Inferior parietal cortex (tissue), 1 donor: ENCODE measurements at regions not wholly inside any gene's neighbourhood (a gene's known extent, or its start where the extent isn't known, plus 50 kb on each side); places are given as distances from the start of the nearest gene placed in this dataset.
A peak's percentile ranks its signal among the peaks of the same experiment; 100 is the strongest.

Source experiments
- DNase-seq: peaks from one replicate; pipeline ENCODE4 v3.0.0-alpha.2; 2016; ENCODE audit errors: extremely low spot score

GRCh38 chr14:61893371-61893940 lies 131.2 kb downstream of the SNAPC1 start:
- no peak for DNase-seq

GRCh38 chr14:61894452-61895077 lies 132.3 kb downstream of the SNAPC1 start:
- peak; percentile 82 for DNase-seq

GRCh38 chr14:61897300-61897699 lies 135.1 kb downstream of the SNAPC1 start:
- DNase-seq, result no peak

GRCh38 chr14:61898568-61898967 lies 136.3 kb downstream of the SNAPC1 start:
- no peak for DNase-seq

GRCh38 chr14:61899497-61899896 lies 137.3 kb downstream of the SNAPC1 start:
- DNase-seq, result no peak

GRCh38 chr14:61904946-61905345 lies 142.7 kb downstream of the SNAPC1 start:
- DNase-seq, result no peak

- DNase-seq, result no peak
Observed at GRCh38 chr14:61911574-61911973, 149.4 kb downstream of the SNAPC1 start.

GRCh38 chr14:61918998-61919397 lies 156.8 kb downstream of the SNAPC1 start:
- no peak for DNase-seq

- no peak for DNase-seq
Observed at GRCh38 chr14:61923348-61923747, 161.1 kb downstream of the SNAPC1 start.

- DNase-seq, result peak; percentile 50
Observed at GRCh38 chr14:61925043-61925442, 162.8 kb downstream of the SNAPC1 start.

GRCh38 chr14:61925732-61926435 lies 163.7 kb downstream of the SNAPC1 start:
- no peak for DNase-seq

- DNase-seq, result no peak
Observed at GRCh38 chr14:61927060-61927459, 164.8 kb downstream of the SNAPC1 start.

- DNase-seq, result no peak
Observed at GRCh38 chr14:61927520-61927919, 165.3 kb downstream of the SNAPC1 start.

- no peak for DNase-seq
Observed at GRCh38 chr14:61928300-61928699, 166.1 kb downstream of the SNAPC1 start.

GRCh38 chr14:61928701-61929100 lies 166.5 kb downstream of the SNAPC1 start:
- no peak for DNase-seq

- no peak for DNase-seq
Observed at GRCh38 chr14:61929651-61930050, 167.4 kb downstream of the SNAPC1 start.

GRCh38 chr14:61930101-61930857 lies 168.1 kb downstream of the SNAPC1 start:
- DNase-seq, result no peak

GRCh38 chr14:61932974-61933373 lies 170.8 kb downstream of the SNAPC1 start:
- no peak for DNase-seq

GRCh38 chr14:61934385-61934784 lies 172.2 kb downstream of the SNAPC1 start:
- no peak for DNase-seq

- no peak for DNase-seq
Observed at GRCh38 chr14:61939776-61940175, 177.6 kb downstream of the SNAPC1 start.

- no peak for DNase-seq
Observed at GRCh38 chr14:61940666-61941420, 178.6 kb downstream of the SNAPC1 start.
